ENCODE measurements at regions not wholly inside any gene's neighbourhood (a gene's known extent, or its start where the extent isn't known, plus 50 kb on each side); places are given as distances from the start of the nearest gene placed in this dataset.

DNA sequence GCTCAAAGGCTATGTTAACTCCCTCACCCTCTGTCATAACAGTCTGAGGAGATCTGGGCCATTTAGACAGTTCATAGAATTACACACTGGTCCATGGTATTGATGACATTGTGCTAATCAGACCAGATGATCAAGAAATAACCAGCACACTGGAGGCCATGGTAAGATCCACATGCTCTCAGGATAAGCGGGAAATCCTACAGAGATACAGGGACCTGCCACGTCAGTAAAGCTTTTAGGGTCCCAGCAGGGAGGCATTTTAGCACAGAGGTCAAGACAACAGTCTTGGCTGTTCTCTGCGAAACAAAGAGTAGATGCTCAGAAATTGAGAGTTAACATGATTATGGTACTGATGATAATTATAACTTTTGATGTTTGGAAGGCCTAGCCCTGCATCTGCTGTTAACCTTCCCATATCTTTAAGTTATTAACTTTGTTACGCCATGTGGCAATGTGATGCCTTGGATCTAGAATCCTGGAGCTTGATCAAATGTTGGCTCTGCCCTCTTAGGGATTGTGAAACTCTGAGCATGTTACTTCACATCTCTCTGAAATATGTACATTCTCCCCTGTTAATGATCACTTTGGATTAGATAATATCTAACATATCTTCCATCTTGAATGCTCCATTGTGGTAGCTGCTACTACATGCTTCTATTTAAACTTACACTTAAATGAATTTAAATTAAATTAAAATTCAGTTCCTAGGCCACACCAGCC, 172.0 kb upstream of the SOX9 start:
- Histone ChIP-seq H3K4me2 (ENCODE audit: insufficient read depth in 1 of 2, low read depth in 2 of 2, low read length in 2 of 2) (no peak overlapping the region), H3K4ac (replicated peaks; ENCODE audit: insufficient read length, low read depth, low read length) (no peak overlapping the region), H3K23me2 (ENCODE audit: low read depth, low read length) (no peaks in the 10 kb centered on the region), H3K18ac (ENCODE audit: extremely low read depth, low read length) (no peak overlapping the region; the same call in 1 of the 2 replicates), H2BK12ac (ENCODE audit: low read depth, low read length) (no peak overlapping the region), H3K4me3 (ENCODE audit: extremely low read depth in 1 of 4, insufficient read depth in 2 of 4, low read depth in 3 of 4, low read length in 4 of 4) (no peak overlapping the region), H3K56ac (replicated peaks; ENCODE audit: insufficient read length, low read depth, low read length) (no peak overlapping the region), H2BK15ac (ENCODE audit: low read length) (no peak overlapping the region), H3K27me3 (replicated peaks in 1 of 4; ENCODE audit: control insufficient read depth in 3 of 4, extremely low read depth in 1 of 4, insufficient read depth in 3 of 4, low read length in 3 of 4) (no peaks in the 10 kb centered on the region), H3K9ac (replicated peaks in 1 of 4; ENCODE audit: extremely low read depth in 1 of 4, low read depth in 3 of 4, low read length in 3 of 4) (no peak overlapping the region), H2BK120ac (replicated peaks; ENCODE audit: low read depth, low read length) (no peak overlapping the region), H4K5ac (ENCODE audit: insufficient read length, low read depth, low read length) (no peak overlapping the region), H3K4me1 (replicated peaks in 1 of 4; ENCODE audit: control insufficient read depth in 3 of 4, insufficient read depth in 4 of 4, low read length in 3 of 4) (no peaks in the 10 kb centered on the region), H3K36me3 (ENCODE audit: control insufficient read depth in 2 of 4, insufficient read depth in 4 of 4, low read length in 3 of 4) (no peaks in the 10 kb centered on the region), H2BK5ac (ENCODE audit: low read depth, low read length) (no peak overlapping the region), H3K9me3 (ENCODE audit: insufficient read depth in 2 of 2, low read depth in 1 of 2, low read length in 1 of 2) (peaks cover under 1 to 4% of the 10 kb centered on the region in 2 experiments; a peak in 1 of 4 replicates), H3K79me1 (ENCODE audit: low read depth, low read length) (no peaks in the 10 kb centered on the region), H2AFZ (ENCODE audit: low read length) (no peak overlapping the region), H3K27ac (ENCODE audit: low read depth, low read length) (no peak overlapping the region), H2AK5ac (ENCODE audit: low read depth, low read length) (no peak overlapping the region), H3K23ac (ENCODE audit: insufficient read length) (no peak overlapping the region), H4K91ac (replicated peaks; ENCODE audit: insufficient read length, low read length) (no peak overlapping the region), H3K14ac (ENCODE audit: insufficient read length) (no peak overlapping the region), H4K20me1 (replicated peaks in 1 of 2; ENCODE audit: control insufficient read depth in 1 of 2, insufficient read depth in 2 of 2, low read length in 2 of 2) (no peaks in the 10 kb centered on the region), H3K79me2 (ENCODE audit: control insufficient read depth in 1 of 2, insufficient read depth in 2 of 2, low read length in 2 of 2) (no peaks in the 10 kb centered on the region), H2BK20ac (ENCODE audit: low read length) (no peak overlapping the region), H4K8ac (ENCODE audit: extremely low read depth, insufficient read depth, low read length) (no peak overlapping the region)
- WGBS, 2 experiments (ENCODE audit: extremely low coverage in 1 of 2, insufficient coverage in 1 of 2, insufficient read length in 1 of 2, insufficient replicate concordance in 2 of 2, low coverage in 1 of 2, low lambda C conversion rate in 2 of 2, missing lambda C conversion rate in 1 of 2) = 86% methylated on average over 4 of the region's 4 CpGs; no CpG with 5 or more reads in 1 of the 2 experiments
- POLR2A ChIA-PET (ENCODE audit: partially characterized antibody) = no interaction called here
- no peak for DNase-seq (ENCODE audit: low read depth in 1 of 2, low spot score in 2 of 2)
- CTCF ChIA-PET (ENCODE audit: partially characterized antibody) = interaction anchor here (0.7 to 1.1 kb wide), 3 partner anchors 10 to 203 kb away, joined by 3 to 8 read pairs (median 3); no protein-coding TSS in a partner anchor
- no peak for FAIRE-seq
- TF ChIP-seq POLR2AphosphoS5 (IDR thresholded peaks at IDR 0.05; ENCODE audit: low read depth, low read length) = no peak
- TF ChIP-seq, protein P1, sequence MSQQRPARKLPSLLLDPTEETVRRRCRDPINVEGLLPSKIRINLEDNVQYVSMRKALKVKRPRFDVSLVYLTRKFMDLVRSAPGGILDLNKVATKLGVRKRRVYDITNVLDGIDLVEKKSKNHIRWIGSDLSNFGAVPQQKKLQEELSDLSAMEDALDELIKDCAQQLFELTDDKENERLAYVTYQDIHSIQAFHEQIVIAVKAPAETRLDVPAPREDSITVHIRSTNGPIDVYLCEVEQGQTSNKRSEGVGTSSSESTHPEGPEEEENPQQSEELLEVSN (IDR thresholded peaks at IDR 0.05) = peak; percentile 63
